ENCODE measurements at regions not wholly inside any gene's neighbourhood (a gene's known extent, or its start where the extent isn't known, plus 50 kb on each side); places are given as distances from the start of the nearest gene placed in this dataset.

DNA sequence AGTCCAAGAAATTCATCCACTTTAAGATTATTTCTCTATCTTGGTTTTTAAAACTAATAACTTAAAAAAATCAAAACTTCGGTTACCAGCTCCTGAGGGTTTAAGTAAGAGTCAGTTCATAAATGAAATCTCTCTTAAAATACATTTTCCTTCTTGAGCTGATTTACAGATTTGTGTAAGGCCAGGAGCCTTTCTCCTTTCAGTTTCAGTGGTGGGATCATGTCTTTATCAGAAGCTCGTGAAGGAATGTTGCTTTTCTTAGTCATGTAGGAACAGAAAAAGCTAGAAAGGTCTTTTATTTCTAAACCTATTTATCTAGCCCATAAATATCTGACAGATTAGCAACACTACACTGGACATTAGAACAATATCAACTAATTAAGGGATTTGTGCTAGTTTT is 390.2 kb downstream of the GPATCH2 start:
- no peak for TF ChIP-seq EP300 (IDR thresholded peaks at IDR 0.05; ENCODE audit: borderline replicate concordance in 1 of 2, control insufficient read depth in 1 of 2, low read depth in 2 of 2, low read length in 2 of 2)
- no peak for TF ChIP-seq CTCF (IDR thresholded peaks at IDR 0.05 in 2 of 3, conservative IDR thresholded peaks at IDR 0.05 in 1 of 3; ENCODE audit: control insufficient read depth in 2 of 3, extremely low read depth in 1 of 3, insufficient read depth in 1 of 3, low read depth in 3 of 3, low read length in 3 of 3)
- TF ChIP-seq NFYB (IDR thresholded peaks at IDR 0.05; ENCODE audit: insufficient read depth, low read depth, low read length) = no peak
- TF ChIP-seq, protein P1, sequence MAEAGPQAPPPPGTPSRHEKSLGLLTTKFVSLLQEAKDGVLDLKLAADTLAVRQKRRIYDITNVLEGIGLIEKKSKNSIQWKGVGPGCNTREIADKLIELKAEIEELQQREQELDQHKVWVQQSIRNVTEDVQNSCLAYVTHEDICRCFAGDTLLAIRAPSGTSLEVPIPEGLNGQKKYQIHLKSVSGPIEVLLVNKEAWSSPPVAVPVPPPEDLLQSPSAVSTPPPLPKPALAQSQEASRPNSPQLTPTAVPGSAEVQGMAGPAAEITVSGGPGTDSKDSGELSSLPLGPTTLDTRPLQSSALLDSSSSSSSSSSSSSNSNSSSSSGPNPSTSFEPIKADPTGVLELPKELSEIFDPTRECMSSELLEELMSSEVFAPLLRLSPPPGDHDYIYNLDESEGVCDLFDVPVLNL (IDR thresholded peaks at IDR 0.05; ENCODE audit: low read depth, low read length) = no peak
- TF ChIP-seq ZZZ3 (IDR thresholded peaks at IDR 0.05; ENCODE audit: control insufficient read depth, insufficient read length, low read depth) = no peak
- TF ChIP-seq JUNB (IDR thresholded peaks at IDR 0.05) = no peak

Data from GM12878 (cell line).